Liver (tissue), 3 donors: ENCODE measurements at regions not wholly inside any gene's neighbourhood (a gene's known extent, or its start where the extent isn't known, plus 50 kb on each side); places are given as distances from the start of the nearest gene placed in this dataset.

Experiments used
- ATF3 ChIP-seq: IDR thresholded peaks from 2 replicates; pipeline ENCODE4 v1.6.1; 2016; ENCODE audit warnings: antibody characterized with exemption
- CTCF ChIP-seq: fragments of 150-350 bp; IDR thresholded peaks from 2 replicates; pipeline ENCODE4 v1.5.1; 2017; ENCODE audit warnings: improper control_type of control experiment, low read depth, low read length; ENCODE audit not compliant: missing input control
- EGR1 ChIP-seq, 2 donors: IDR thresholded peaks; 2 replicates each; pipeline ENCODE4 v1.6.1; 2016 to 2018; ENCODE audit warnings: antibody characterized with exemption in 2 of 2, low read depth in 2 of 2
- FOXA1 ChIP-seq: IDR thresholded peaks from 2 replicates; pipeline ENCODE4 v1.6.1; 2016; ENCODE audit warnings: antibody characterized with exemption
- HNF4G ChIP-seq: IDR thresholded peaks from 2 replicates; pipeline ENCODE4 v1.6.1; 2016; ENCODE audit warnings: antibody characterized with exemption
- JUND ChIP-seq, 2 donors: IDR thresholded peaks; 2 replicates each; pipeline ENCODE4 v1.6.1; 2016; ENCODE audit warnings: antibody characterized with exemption in 2 of 2
- RAD21 ChIP-seq, 2 donors: IDR thresholded peaks; 2 replicates each; pipeline ENCODE4 v1.6.1; 2016; ENCODE audit warnings: antibody characterized with exemption in 2 of 2, mild to moderate bottlenecking in 2 of 2
- REST ChIP-seq: IDR thresholded peaks from 2 replicates; pipeline ENCODE4 v1.6.1; 2016; ENCODE audit warnings: antibody characterized with exemption, mild to moderate bottlenecking
- RXRA ChIP-seq, 2 donors: IDR thresholded peaks; 2 replicates each; pipeline ENCODE4 v1.6.1; 2017 to 2018; ENCODE audit warnings: antibody characterized with exemption in 2 of 2, mild to moderate bottlenecking in 1 of 2
- SP1 ChIP-seq: IDR thresholded peaks from 2 replicates; pipeline ENCODE4 v1.6.1; 2018; ENCODE audit warnings: antibody characterized with exemption, mild to moderate bottlenecking
- YY1 ChIP-seq: IDR thresholded peaks from 2 replicates; pipeline ENCODE4 v1.6.1; 2016; ENCODE audit warnings: antibody characterized with exemption, mild to moderate bottlenecking
- ZBTB33 ChIP-seq: IDR thresholded peaks from 2 replicates; pipeline ENCODE4 v1.6.1; 2016; ENCODE audit warnings: antibody characterized with exemption
- donor health status: healthy.
- donor health status: healthy.

- no peak for TF ChIP-seq REST
- no peak for TF ChIP-seq CTCF
- no peak for TF ChIP-seq SP1
- TF ChIP-seq ATF3, result no peak
- no peak for TF ChIP-seq HNF4G
- no peak for TF ChIP-seq ZBTB33
- TF ChIP-seq JUND (IDR thresholded peaks at IDR 0.05), result no peak
- TF ChIP-seq EGR1 (IDR thresholded peaks at IDR 0.05; ENCODE audit: low read depth in 2 of 2), result no peak
- TF ChIP-seq YY1, result no peak
- TF ChIP-seq RAD21 (IDR thresholded peaks at IDR 0.05), result no peak
- TF ChIP-seq RXRA (IDR thresholded peaks at IDR 0.05), result no peak
- no peak for TF ChIP-seq FOXA1
These were observed 69.4 kb upstream of the POLG start for GRCh38 chr15:89404023-89404422.
